ENCODE measurements at regions not wholly inside any gene's neighbourhood (a gene's known extent, or its start where the extent isn't known, plus 50 kb on each side); places are given as distances from the start of the nearest gene placed in this dataset.
"Not testable (repeated sequence)": the region's sequence is repeated elsewhere in the genome, so short reads cannot be mapped to it uniquely, and the experiment has no call there.

DNA sequence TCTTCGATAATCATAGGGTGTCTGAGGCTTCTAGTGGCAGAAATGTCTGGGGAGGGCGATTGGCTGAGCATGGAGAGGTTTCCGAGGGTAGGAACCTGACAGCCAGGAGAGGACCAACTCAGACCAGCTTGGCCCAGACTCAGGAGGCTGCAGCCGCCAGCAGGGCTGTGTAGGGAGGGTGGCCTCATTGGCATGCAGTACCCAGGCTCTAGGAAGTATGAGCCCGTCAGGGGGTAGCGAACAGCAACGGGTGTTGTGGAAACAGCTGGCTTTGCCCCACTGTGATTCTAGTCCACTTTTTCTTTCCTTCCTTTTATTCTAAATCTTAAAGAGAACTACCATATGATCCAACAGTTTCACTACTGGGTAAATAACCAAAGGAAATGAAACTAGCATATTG lies 103.3 kb downstream of the DIRAS3 start:
- no peak for DNase-seq

DNA sequence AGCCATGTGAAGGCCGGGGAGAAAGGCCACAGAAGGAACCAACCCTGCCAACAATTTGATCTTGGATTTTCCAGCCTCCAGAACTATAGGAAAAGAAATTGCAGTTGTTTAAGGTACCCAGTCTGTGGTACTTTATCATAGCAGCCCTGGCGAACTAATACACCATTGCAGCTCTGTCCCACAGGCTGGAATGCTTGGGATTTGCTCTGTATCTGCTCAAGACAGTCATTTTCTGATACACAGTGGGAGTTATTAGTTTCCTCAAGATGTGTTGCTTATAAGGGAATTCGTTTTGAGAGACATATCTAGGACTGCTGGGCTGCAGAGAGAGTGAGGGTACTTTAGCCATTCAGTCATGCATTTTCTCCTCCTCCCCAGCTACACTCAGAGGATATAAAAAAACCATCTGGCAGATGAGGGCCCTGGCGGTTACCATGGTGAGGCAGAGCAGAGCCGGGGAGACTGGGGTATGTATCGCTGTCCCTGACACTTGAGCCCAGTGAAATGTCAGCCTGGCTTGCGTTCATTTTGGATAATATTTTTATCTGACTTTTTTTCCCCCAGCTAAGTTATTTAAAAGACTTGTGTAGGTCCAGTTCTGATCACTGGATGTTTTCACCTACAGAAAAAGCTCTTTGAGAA lies 104.6 kb downstream of the DIRAS3 start:
- DNase-seq: peak; percentile 58

DNA sequence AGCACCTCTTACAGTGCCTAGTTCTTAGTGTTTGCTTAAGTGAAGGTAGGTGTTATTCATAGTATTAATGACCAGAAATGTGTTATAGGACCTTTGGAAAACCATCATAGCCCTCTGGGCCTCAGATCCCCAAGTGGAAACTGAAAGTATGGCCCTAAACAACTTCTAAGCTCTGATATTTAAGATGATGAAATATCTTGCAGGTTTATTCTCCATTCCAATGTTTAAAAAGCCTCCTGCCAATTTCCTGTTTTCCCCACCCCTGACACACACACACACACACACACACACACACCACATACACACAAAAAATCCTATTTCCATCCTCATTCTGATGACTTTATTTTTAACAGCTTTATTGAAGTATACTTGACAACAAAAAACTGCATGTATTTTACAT lies 108.2 kb downstream of the DIRAS3 start:
- DNase-seq: no peak

DNA sequence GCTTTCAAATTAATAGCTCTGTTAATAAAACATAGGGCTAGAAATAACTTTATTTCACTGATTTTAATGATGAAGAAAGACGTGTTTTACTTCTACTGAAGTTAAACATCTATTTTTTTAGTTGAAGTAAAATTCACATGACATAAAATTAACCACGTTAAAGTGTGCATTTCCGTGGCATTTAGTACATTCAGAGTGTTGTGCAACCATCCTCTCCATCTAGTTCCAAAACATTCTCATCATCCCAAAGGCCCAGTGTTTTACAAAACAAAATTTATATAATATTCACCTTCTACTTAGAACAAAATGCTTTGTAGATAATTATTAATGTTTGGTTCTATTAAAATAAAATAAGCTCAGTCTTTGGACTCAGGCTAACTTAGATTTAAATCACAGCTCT lies 108.5 kb upstream of the GNG12 start:
- DNase-seq: no peak

DNA sequence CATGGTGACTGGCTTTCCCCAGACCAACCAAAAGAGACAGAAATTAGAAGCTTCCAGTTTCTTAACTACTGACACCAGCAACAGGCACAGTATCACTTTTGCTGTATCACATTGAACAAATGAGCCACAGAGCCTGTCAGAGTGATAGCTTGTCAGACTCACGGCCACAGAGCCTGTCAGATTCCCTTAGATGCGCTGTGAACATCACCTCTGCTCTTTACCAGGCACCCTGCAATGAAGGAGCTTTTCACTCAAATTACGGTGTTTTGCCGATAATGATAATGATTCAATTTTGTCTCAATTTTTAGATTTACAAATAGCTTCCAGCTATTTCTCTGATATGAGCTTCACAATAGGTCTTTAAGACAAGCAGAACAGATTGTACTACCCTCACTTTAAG lies 107.9 kb upstream of the GNG12 start:
- no peak for DNase-seq

DNA sequence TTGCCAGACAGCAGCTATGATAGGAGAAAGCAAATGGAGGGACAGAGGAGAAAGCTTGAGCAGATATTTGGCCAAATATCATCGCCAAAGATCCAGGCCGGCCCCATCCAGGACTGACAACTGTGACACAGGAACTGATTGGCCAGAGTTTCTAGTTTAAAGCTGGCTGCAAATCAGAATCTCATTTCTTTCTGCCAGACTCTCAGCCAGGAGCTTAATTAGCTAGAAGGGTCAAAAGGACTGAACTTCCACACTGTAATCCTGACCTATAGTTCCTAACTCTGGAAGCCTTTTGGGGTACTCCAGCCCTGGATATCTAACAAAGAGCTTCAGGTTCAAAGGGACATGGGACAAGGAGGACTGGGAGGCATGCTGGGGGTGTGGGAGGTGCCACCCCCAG lies 106.7 kb upstream of the GNG12 start:
- no peak for DNase-seq

DNA sequence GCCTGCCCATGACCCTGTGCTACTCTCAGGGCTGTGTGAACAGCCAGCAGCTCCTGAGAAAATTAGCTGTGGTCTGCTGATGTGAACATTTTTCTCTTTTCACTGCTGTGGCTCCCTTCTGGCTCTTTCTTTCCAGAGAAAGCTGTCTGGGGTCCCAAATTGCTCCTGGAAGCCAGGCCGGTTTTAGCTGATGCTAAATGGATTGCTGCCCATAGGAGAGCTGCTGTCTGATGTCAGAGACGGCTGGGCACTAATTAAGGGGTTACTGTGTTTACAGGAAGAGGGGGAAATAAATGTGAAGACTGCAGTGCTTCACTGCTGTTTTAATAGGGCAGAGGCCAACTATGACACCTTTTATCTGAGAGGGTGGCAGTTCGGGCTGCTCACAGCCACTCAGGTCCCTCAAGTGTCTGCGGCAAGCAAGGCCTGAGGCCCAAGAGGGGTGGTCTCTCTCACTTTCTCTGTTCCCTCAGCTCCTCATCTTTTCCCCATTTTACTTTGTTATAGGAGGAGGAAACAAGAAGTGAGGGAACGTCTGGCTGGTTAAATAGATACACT lies 106.0 kb upstream of the GNG12 start:
- DNase-seq: peak; percentile 49

DNA sequence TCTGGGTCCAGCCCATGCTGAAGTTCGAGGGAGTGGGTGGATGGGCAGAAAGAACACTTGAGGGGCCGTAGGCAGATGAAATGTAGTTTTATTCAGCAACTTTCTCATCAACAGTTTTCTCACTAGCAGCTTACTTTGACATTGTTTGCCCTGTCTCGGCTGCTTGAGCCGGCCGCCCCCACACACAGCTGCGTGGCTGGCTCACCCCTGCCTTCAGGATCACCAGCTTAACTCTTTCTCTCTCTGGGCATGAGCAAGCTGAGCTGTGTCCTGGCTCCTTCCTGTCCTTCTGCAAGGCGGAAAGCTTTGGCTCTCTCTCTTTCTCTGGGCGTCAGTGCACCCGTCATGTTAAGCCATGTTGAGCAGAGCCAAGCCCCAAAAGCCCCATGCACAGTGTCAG lies 104.4 kb upstream of the GNG12 start:
- peak; percentile 29 for DNase-seq

DNA sequence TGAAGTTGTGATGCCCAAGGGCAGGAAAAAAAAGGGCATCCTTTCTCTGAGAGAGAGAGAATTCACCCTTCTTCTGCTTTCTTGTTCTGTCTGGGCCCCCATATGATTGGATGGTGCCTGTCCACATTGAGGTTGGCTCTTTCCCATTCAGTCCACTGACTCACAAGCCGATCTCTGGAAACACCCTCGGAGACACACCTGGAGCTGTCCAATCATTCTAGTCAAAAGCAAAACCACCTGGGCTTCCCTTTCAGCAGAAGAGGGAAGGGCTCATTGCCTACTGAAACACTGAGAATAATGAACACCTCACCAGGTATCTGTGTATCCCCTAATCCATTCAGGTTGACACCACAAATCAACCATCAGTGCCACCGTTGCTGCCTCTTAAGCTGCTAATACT lies 103.7 kb upstream of the GNG12 start:
- no peak for DNase-seq

DNA sequence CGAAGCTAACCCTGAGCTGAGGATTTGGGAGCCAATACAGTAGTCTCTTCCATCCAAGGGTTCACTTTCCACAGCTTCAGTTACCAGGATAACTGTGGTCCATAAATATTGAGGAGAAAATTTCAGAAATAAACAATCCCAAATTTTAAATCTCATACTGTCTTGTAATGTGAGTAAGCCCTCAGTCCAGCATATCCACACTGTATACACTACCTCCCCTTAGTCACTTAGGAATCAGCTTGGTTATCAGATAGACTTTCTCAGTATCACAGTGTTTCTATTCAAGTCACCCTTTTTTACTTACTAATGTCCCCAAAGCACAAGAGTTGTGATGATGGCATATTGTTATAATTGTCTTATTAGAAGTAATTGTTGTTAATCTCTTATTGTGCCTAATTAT lies 102.3 kb upstream of the GNG12 start:
- DNase-seq: no peak

DNA sequence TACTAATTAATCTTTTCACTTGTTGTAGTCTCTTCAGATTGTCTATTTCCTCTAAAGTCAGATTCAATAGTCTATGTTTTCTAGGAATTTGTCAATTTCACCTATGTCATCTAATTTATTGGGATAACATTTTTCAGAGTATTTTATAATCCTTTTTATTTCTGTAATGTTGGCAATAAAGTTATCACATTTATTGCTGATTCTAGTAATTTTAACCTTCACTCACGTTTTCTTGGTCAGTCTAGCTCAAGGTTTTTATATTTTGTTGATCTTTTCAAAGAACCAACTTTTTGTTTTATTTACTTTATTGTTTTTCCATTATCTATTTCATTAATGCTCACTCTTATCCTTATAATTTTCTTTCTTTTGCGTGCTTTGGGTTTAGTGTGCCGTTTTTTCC lies 97.9 kb upstream of the GNG12 start:
- DNase-seq: no peak

DNA sequence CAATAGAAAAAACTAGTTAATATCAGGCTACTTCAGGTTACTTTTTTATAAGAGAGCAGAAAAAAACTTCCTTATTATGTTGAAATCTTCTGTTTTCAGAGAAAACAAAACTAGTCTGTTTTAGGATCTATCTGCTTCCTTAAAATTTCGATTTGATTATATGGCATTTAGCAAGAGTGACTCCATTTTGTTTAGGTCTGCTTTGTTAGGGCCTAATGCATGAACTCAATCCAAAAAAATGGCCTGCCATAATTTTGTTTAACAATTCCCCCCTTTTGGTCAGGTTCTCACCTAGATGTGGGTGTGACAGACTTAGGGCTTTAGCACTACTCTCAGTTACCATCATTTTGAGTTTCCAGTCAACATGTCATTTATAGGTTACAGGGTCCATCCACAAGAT lies 89.8 kb upstream of the GNG12 start:
- no peak for DNase-seq

DNA sequence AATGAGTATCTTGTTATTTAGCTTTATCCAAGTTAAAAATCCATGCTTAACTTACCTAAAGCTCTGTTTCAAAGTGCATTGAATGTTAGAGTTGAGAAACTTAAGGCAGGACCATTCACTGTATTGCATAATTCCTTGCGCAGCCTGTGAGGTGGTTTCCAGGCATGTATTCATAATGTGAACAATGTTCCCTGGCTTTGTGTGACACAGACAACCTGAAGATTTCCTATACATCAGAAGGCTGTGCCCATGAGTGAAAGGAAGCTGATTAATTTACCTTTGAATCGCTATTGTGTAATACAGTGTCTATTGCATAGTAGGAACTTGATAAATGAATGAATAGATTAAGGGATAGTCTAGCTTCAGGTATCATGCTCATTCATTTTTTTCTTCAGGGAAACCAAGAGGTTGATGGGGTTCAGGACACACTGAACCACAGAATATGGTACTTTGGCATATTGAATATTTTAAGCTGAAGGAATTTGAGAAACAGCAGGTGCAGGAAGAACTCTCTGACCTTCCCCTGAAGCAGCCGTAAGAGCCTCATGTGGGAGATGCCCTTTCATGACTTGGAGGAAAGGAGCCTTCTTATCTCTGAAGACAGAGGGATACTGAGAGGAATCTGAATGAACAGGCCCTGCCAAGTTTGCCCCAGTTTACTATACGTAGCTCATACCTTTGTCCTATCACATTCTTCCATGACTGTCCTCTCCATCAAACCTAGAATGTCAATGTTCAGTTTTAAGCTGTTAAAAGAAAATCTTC lies 88.6 kb upstream of the GNG12 start:
- DNase-seq: no peak

DNA sequence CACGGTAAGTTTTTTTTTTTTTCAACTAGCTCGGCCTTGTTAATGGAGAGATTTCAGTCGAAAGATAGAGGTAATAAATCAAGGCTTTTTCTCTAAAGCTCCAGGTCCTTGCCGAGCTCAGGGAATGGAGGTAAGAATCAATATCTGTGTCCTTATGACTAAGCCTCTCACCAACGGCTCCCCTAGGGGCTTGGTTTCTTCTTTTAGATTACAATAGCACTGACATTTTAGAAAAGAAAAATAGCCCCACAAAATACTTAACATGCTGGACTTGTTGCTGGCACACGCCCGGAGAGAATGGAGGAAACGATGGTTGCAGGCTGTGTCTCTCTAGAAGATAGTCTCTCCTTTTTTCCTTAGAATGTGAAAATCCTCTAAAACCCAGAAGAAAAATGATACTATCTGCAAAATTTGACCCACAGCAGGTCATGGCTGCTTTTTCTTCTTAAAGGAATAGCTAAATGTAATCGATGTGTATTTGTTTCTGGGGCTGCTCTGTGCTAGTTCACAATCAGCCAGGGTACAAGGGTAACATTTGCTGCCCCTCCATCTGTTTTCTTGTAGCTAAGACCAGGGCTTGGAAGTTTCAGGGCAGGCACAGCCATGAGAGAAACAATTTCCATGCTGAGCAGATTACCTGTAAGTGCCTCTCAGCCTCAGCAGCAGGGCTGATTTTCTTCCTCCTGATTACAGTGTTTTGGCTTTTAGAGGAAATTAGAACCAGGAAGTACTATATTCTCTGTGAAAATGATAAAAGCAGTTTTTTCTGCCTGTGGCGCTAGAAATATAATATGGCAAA lies 86.2 kb upstream of the GNG12 start:
- no peak for DNase-seq

DNA sequence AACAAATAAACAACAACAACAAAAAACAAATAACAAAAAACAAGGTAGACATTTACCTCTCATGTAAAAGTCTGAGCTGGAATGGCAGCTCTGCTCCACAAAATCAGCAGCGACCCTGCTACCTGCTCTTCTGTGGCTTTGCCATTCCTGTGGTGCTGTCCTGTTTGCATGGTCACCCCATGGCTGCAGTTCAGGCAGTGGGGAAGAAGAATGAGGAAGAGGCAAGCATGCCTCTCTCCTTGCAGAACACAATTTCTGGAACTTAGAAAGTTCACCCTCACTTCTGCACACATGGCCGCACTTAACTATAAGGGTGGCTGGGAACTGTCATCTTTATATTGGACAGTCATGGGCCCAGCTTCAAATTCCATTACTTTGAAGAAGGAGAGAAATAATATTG lies 84.8 kb upstream of the GNG12 start:
- no peak for DNase-seq

DNA sequence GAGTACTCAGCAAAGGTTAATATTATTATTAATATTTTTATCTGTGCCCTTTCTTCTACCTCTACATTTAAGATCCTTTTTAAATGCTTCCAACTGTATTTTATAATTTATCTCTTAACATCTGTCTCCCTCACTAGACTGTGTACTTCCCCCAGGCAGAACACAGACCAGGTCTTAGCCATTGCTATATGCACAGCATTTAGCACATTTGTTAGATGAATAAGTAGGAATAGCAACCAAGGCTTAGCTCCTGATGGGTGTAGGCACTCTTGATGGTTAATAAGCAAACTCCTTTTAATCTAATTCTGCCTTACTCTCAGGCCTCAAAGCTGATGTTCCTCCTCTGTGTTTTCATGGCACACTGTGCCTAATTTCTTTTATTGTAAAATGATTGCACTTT lies 83.7 kb upstream of the GNG12 start:
- no peak for DNase-seq

DNA sequence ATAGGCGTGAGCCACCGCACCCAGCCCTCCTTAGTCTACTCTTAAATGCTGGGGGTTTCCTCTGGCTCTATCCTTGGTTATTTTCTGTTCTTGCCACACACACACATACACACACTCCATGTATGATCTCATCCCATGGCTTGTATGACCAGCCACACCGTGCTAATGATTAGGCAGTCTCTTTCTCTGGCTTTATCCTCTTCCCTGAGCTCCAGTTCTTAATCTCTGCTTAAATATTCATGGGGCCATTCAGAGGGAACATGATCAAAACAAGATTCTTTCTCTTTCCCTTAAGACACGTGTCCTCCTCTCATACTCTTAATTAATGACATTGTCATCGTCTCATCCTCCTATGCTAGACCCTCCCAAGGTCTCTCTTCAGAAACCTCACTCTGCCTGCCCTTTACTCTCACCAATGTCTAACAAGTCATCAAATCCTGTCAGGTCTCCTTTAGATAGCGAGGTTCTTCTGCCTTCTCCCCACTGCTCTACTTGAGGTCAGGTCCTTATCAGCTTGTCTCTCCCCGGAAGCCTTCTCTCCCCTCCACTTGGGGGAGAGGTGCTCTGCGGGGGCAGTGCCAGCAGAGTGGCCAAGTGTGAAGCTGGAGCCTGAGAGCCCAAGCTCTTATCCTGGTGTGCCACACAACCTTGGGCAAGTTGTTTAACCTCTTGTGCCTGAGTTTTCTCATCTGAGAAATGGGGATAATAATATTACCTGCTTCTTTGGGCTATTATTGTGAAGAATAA lies 83.0 kb upstream of the GNG12 start:
- no peak for DNase-seq

DNA sequence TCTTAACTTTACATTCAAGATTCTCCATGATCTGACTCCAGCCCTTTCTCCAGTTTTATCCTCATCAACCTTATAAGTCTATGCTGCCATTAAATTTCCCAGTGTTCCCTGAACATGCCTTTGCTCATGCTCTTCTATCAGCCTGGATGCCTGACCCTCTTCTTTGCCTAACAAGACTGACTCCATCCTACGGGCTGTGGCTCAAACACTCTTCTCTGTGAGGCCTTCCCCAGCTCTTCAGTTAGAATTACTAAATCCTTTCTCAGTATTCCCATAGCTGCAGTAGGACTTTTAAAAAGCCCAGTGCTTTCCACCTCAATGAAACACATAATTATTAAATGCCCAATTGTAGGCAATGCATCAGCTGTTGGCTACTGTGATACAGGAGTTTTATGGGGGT lies 76.5 kb upstream of the GNG12 start:
- DNase-seq: no peak

DNA sequence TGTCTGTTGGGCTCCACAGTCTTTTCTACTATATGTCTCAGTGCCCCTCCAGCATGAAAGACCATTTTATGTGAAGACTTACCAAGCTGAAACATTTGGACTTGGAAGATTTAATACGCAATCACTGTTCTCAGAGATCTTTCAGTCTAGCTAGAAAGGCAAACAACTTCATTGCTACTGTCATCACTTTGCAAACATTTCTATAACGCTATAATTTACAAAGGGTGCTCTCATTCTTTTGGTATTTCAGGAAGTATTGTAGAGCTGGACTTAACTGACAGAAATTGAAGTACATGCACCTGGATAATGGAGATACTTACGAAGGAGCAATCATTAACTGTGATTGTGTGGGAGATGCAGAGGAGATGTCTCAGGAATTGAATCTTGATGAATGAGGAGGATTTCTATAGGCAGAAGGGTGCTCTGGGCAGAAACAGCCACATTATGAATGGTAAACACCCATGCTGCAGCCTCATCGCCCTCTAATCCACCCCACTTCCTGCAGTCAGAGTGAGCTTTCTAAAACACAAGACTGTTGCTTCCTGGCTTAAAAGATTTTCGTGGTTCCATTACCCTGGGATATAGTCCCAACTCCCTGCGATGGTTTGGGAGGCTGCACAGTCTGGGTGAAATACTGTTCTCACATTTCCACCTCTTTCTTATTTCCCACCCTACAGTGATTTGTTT lies 75.1 kb upstream of the GNG12 start:
- DNase-seq: no peak

DNA sequence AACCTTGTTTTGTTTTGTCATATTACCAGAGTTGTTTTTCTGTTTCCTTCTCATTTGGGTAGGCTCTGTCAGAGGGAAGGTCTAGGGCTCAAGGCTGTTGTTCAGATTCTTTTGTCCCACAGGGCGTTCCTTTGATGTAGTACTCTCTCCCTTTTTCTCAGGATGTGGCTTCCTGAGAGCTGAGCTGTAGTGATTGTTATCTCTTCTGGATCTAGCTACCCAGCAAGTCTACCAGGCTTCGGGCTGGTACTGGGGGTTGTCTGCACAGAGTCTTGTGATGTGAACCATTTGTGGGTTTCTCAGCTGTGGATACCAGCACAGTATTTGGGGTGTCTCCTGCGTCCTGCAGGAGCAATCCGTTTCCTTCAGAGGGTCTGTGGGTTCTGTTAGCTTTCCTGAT lies 74.2 kb upstream of the GNG12 start:
- DNase-seq: not testable (repeated sequence)

DNA sequence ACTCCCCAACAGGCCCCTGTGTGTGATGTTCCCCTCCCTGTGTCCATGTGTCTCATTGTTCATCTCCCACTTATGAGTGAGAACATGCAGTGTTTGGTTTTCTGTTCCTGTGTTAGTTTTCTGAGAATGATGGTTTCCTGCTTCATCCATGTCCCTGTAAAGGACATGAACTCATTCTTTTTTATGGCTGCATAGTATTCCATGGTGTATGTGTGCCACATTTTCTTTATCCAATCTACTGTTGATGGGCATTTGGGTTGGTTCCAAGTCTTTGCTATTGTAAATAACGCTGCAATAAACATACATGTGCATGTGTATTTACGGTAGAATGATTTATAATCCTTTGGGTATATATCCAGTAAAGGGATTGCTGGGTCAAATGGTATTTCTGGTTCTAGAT lies 72.7 kb upstream of the GNG12 start:
- DNase-seq: not testable (repeated sequence)

DNA sequence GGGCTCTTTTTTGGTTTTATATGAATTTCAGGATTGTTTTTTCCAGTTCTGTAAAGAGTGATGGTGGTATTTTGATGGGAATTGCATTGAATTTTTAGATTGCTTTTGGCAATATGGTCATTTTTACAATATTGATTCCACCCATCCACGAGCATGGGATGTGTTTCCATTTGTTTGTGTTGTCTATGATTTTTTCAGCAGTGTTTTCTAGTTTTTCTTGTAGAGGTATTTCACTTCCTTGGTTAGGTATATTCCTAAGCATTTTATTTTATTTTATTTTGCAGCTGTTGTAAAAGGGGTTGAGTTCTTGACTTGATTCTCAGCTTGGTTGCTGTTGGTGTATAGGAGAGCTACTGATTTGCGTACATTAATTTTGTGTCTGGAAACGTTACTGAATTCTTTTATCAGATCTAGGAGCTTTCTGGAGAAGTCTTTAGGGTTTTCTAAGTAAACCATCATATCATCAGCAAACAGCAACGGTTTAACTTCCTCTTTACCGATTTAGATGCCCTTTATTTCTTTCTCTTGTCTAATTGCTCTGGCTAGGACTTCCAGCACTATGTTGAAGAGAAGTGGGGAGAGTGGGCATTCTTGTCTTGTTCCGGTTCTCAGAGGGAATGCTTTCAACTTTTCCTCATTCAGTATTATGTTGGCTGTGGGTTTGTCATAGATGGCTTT lies 69.4 kb upstream of the GNG12 start:
- not testable (repeated sequence) for DNase-seq
